ENCODE measurements at regions not wholly inside any gene's neighbourhood (a gene's known extent, or its start where the extent isn't known, plus 50 kb on each side); places are given as distances from the start of the nearest gene placed in this dataset.

GRCh38 chr7:153532326-153532725, 519.9 kb upstream of the DPP6 start:
- no peak overlapping the region for H3K4me3 ChIP-seq
- TF ChIP-seq POLR2A (IDR thresholded peaks at IDR 0.05) (no peak), CTCF (IDR thresholded peaks at IDR 0.05) (no peak), POLR2AphosphoS5 (IDR thresholded peaks at IDR 0.05) (no peak)
- H3K9me3 ChIP-seq = no peaks in the 10 kb centered on the region
- no peaks in the 10 kb centered on the region for H3K36me3 ChIP-seq
- H3K27me3 ChIP-seq (replicated peaks; ENCODE audit: insufficient read depth) = no peaks in the 10 kb centered on the region
- no peak overlapping the region for H3K27ac ChIP-seq
- WGBS = 69% methylated on average over 2 of the region's 2 CpGs
- no peaks in the 10 kb centered on the region for H3K4me1 ChIP-seq (replicated peaks)
- intact Hi-C loops (cut with DNase I) = no loop called here
- no peak for DNase-seq (ENCODE audit: low spot score)

GRCh38 chr7:153537271-153537670, 514.9 kb upstream of the DPP6 start:
- WGBS = 67% methylated on average over 8 of the region's 8 CpGs
- TF ChIP-seq CTCF (IDR thresholded peaks at IDR 0.05) (no peak), POLR2A (IDR thresholded peaks at IDR 0.05) (no peak), POLR2AphosphoS5 (IDR thresholded peaks at IDR 0.05) (no peak)
- Histone ChIP-seq H3K9me3 (no peaks in the 10 kb centered on the region), H3K27me3 (replicated peaks; ENCODE audit: insufficient read depth) (no peaks in the 10 kb centered on the region), H3K4me1 (replicated peaks) (no peaks in the 10 kb centered on the region), H3K27ac (no peak overlapping the region), H3K4me3 (no peak overlapping the region), H3K36me3 (no peaks in the 10 kb centered on the region)
- intact Hi-C loops (cut with DNase I) = no loop called here
- no peak for DNase-seq (ENCODE audit: low spot score)

- TF ChIP-seq POLR2A (IDR thresholded peaks at IDR 0.05) (no peak), CTCF (IDR thresholded peaks at IDR 0.05) (no peak)
- Histone ChIP-seq H3K36me3 (no peaks in the 10 kb centered on the region), H3K4me1 (replicated peaks) (no peaks in the 10 kb centered on the region), H3K9me3 (no peaks in the 10 kb centered on the region), H3K27me3 (replicated peaks; ENCODE audit: insufficient read depth) (no peaks in the 10 kb centered on the region), H3K27ac (no peak overlapping the region), H3K4me3 (no peak overlapping the region)
- no peak for DNase-seq (ENCODE audit: low spot score)
- intact Hi-C loops (cut with DNase I) = no loop called here
- 92% methylated on average over 2 of the region's 2 CpGs for WGBS
Observed at GRCh38 chr7:153541903-153542302, 510.3 kb upstream of the DPP6 start.

GRCh38 chr7:153543232-153543631, 509.0 kb upstream of the DPP6 start:
- Histone ChIP-seq H3K4me3 (no peak overlapping the region), H3K4me1 (replicated peaks) (no peaks in the 10 kb centered on the region), H3K27me3 (replicated peaks; ENCODE audit: insufficient read depth) (no peaks in the 10 kb centered on the region), H3K27ac (no peak overlapping the region), H3K36me3 (no peaks in the 10 kb centered on the region), H3K9me3 (no peaks in the 10 kb centered on the region)
- intact Hi-C loops (cut with DNase I) = no loop called here
- TF ChIP-seq POLR2A (IDR thresholded peaks at IDR 0.05) = no peak
- no peak for TF ChIP-seq CTCF (IDR thresholded peaks at IDR 0.05)
- no peak for TF ChIP-seq POLR2AphosphoS5 (IDR thresholded peaks at IDR 0.05)
- DNase-seq (ENCODE audit: low spot score) = no peak
- 87% methylated on average over 5 of the region's 5 CpGs for WGBS

GRCh38 chr7:153550173-153550572, 502.0 kb upstream of the DPP6 start:
- no peak overlapping the region for H3K4me3 ChIP-seq
- intact Hi-C loops (cut with DNase I) = no loop called here
- TF ChIP-seq POLR2AphosphoS5 (IDR thresholded peaks at IDR 0.05) = no peak
- no peak for TF ChIP-seq CTCF (IDR thresholded peaks at IDR 0.05)
- TF ChIP-seq POLR2A (IDR thresholded peaks at IDR 0.05) = no peak
- no peaks in the 10 kb centered on the region for H3K36me3 ChIP-seq
- no peak overlapping the region for H3K27ac ChIP-seq
- no peaks in the 10 kb centered on the region for H3K4me1 ChIP-seq (replicated peaks)
- WGBS = 74% methylated on average over 1 of the region's 1 CpG
- DNase-seq (ENCODE audit: low spot score) = no peak
- no peaks in the 10 kb centered on the region for H3K27me3 ChIP-seq (replicated peaks; ENCODE audit: insufficient read depth)
- H3K9me3 ChIP-seq = no peaks in the 10 kb centered on the region

All from prostate gland (tissue), 2 donors.